Suppressor macrophage treated with lipopolysaccharide for 4 hours (primary cell): ENCODE measurements at regions not wholly inside any gene's neighbourhood (a gene's known extent, or its start where the extent isn't known, plus 50 kb on each side); places are given as distances from the start of the nearest gene placed in this dataset.

Experiments used
- DNase-seq: peaks from one replicate; pipeline ENCODE4 v3.0.0-alpha.2; 2020

DNA sequence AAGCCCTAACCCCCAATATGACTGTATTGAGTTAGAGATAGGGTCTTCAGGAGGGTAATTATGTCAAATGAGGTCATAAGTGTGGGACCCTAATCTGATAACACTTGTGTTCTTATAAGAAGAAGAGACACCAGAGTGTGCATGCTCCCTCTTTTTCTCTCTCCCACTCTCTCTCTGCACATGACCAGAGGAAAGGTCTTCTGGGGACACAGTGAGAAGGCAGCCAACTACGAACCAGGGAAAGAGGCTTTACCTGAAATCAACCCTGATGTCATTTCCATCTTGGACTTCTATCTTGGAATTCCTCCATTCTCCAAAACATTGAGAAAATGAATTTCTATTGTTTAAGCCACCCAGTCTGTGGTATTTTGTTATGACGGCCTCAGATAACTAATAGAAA lies 97.2 kb upstream of the MAD2L1 start:
- no peak for DNase-seq

GRCh38 chr4:120158841-120159463 lies 92.3 kb upstream of the MAD2L1 start:
- DNase-seq: no peak

- no peak for DNase-seq
These were observed 91.4 kb upstream of the MAD2L1 start for GRCh38 chr4:120158046-120158445.

DNA sequence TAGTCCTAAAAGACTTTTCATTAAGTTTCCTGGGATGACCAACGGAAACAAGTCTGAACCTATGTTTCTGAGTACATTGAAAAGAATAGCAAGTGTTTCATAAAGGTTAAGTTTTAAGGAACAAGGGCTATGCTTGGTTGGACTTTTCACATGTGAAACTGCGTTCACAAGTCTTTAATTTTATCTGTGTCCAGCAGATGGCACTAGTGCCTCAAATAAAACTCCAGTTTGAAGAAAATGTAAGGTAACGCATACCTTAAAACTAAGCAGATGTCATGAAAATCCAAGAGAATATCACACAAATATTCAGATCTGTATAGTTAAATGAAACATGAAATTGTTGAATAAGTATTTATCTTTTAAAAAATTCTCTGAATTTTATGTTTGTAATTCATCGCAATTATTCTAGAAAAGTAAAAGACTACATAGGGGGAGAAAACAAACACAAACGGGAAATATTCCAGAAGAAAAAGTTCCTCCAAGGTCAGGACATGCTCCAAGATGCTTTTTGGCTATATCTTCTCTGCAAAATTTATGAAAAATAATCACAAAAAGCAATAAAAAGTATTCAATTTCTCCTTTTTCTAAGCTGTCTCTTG lies 89.6 kb upstream of the MAD2L1 start:
- peak; percentile 71 for DNase-seq

- no peak for DNase-seq
These were observed 88.6 kb upstream of the MAD2L1 start for GRCh38 chr4:120155287-120155686.

DNA sequence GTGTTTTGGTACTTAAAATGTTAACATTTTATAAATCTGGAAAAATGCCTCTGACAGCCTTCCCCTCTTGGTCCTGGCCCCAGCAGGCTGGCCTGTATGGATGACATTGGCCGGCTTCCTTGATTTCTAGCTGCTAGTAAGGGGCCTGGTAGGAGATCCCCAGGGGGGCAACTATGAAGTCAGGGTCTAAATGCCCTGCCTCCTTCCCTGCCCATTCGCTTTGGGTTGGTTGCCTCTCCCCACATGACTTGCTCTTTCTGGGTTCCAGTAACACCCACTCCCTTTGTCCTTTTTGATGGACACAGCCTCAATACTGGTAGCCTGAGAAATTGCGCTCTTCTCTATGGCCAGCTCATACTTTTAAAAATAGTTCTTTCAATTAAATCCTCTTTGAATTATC lies 78.0 kb upstream of the MAD2L1 start:
- DNase-seq: no peak

- DNase-seq: no peak
These were observed 77.4 kb upstream of the MAD2L1 start for GRCh38 chr4:120144041-120144440.

DNA sequence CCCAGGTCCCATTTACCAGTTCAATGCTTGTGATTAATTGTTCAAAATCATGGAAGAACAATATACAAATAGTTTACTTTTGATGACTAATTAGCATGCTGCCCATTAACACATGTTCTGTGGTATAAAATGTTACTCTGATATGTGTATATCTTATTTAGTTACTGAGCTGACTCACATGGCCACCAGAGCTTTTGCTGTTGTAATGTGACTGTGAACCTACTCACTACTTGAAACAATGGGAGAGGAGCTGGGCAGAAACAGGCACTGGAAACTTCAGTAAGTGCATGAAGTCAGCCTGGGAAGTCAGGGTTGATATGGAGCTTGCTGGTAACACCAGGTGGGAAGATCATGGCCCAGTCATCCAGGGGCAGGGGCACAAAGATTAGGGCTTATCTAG lies 72.7 kb upstream of the MAD2L1 start:
- no peak for DNase-seq

GRCh38 chr4:120132935-120133334 lies 66.3 kb upstream of the MAD2L1 start:
- peak; percentile 28 for DNase-seq

DNA sequence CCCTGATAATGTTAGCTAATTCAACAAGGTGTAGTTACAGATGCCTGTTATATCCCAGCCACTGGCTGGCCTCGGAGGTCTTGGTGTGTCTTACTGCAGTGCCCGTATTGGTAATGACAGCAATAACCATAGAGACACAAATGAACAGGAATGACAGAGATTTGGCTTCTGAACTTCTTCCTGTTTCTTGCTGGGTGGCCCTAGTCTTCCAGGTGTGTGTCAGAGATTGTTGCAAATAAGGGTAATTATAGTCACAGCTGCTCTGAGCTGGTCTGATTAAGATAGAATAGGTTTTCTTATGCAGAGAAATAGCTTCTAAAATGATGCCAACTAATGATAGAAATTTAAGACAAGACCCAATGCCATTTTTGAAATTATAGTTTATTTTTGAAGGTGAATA lies 64.1 kb upstream of the MAD2L1 start:
- no peak for DNase-seq
